Smooth muscle cell (in vitro differentiated cells): ENCODE measurements at regions not wholly inside any gene's neighbourhood (a gene's known extent, or its start where the extent isn't known, plus 50 kb on each side); places are given as distances from the start of the nearest gene placed in this dataset.

Source experiments
- DNase-seq: peaks from one replicate; lab custom pipeline; 2025; ENCODE audit not compliant: unreplicated experiment; lab: John Stamatoyannopoulos, UW
- H2AFZ ChIP-seq: fragments of 200-600 bp; sonication (generic); 2 replicates; pipeline ENCODE4 v1.6.0; 2016; ENCODE audit warnings: antibody characterized with exemption, low read depth, mild to moderate bottlenecking
- H3F3A ChIP-seq: fragments of 200-600 bp; sonication (generic); 2 replicates; pipeline ENCODE4 v1.6.0; 2017; ENCODE audit warnings: antibody characterized with exemption, low read depth
- H3K27ac ChIP-seq: fragments of 200-600 bp; sonication (generic); 2 replicates; pipeline ENCODE4 v1.5.1; 2016; ENCODE audit warnings: low read depth, mild to moderate bottlenecking
- H3K27me3 ChIP-seq: fragments of 200-600 bp; sonication (generic); 2 replicates; pipeline ENCODE4 v1.6.1; 2016; ENCODE audit warnings: low read depth, mild to moderate bottlenecking
- H3K36me3 ChIP-seq: fragments of 200-600 bp; sonication (generic); 2 replicates; pipeline ENCODE4 v1.5.1; 2016; ENCODE audit warnings: low read depth
- H3K4me1 ChIP-seq: fragments of 200-600 bp; sonication (generic); 2 replicates; pipeline ENCODE4 v1.5.1; 2016; ENCODE audit warnings: low read depth
- H3K4me2 ChIP-seq: fragments of 200-600 bp; sonication (generic); 2 replicates; pipeline ENCODE4 v1.6.0; 2016; ENCODE audit warnings: mild to moderate bottlenecking
- H3K4me3 ChIP-seq: fragments of 200-600 bp; sonication (generic); 2 replicates; pipeline ENCODE4 v1.5.1; 2016; ENCODE audit warnings: mild to moderate bottlenecking
- H3K79me2 ChIP-seq: fragments of 200-600 bp; sonication (generic); 2 replicates; pipeline ENCODE4 v1.6.0; 2016; ENCODE audit warnings: low read depth, mild to moderate bottlenecking
- H3K9ac ChIP-seq: fragments of 200-600 bp; sonication (generic); 2 replicates; pipeline ENCODE4 v1.6.0; 2016; ENCODE audit warnings: low read depth
- H3K9me3 ChIP-seq: fragments of 200-600 bp; sonication (generic); replicated peaks from 2 replicates; pipeline ENCODE4 v1.5.1; 2016; ENCODE audit warnings: low read depth
- H4K20me1 ChIP-seq: fragments of 200-600 bp; sonication (generic); 2 replicates; pipeline ENCODE4 v1.6.0; 2016; ENCODE audit warnings: low read depth
- CTCF ChIP-seq: fragments of 200-600 bp; sonication (generic); IDR thresholded peaks from 2 replicates; pipeline ENCODE4 v1.5.1; 2017; ENCODE audit warnings: borderline replicate concordance, mild to moderate bottlenecking, antibody characterized with exemption; ENCODE audit not compliant: insufficient read depth, poor library complexity, severe bottlenecking
- WGBS: methylation state at CpG from one replicate; pipeline ENCODE4 v1.1.7; 2016; ENCODE audit warnings: low lambda C conversion rate; 5-methylcytosine and 5-hydroxymethylcytosine counted together

DNA sequence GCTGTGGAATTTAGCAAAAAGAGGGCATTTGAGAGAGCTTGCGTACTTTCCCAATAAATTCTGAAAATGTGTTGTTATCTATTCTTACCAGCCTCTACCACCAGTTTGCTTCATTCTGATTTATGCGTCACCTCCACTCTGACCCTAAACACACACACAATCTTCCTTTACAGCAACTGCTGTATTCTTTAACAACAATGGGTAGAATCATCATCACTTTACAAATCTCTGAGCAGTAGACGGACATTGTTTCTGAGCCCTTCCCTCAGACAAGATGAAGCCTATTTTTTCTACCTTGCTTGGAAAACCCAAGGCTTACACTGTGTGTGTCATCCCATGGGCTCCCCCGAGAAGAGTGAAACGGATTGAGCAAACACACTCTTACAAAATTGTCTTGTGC, 83.1 kb upstream of the RASA1 start:
- Histone ChIP-seq H3K36me3 (no peaks in the 10 kb centered on the region), H3K79me2 (no peaks in the 10 kb centered on the region), H3K4me3 (no peak overlapping the region), H3F3A (no peaks in the 10 kb centered on the region), H3K27ac (no peak overlapping the region), H3K4me1 (no peaks in the 10 kb centered on the region), H3K4me2 (no peak overlapping the region), H3K27me3 (peaks cover 9% of the 10 kb centered on the region), H3K9ac (no peak overlapping the region), H2AFZ (no peak overlapping the region), H4K20me1 (no peaks in the 10 kb centered on the region), H3K9me3 (no peaks in the 10 kb centered on the region)
- 91% methylated on average over 5 of the region's 5 CpGs for WGBS
- no peak for DNase-seq
- no peak for TF ChIP-seq CTCF

GRCh38 chr5:87185838-87186237, 81.8 kb upstream of the RASA1 start:
- Histone ChIP-seq H3K9ac (no peak overlapping the region), H3K27me3 (peaks cover 9% of the 10 kb centered on the region), H3K4me2 (no peak overlapping the region), H3K27ac (no peak overlapping the region), H3K4me1 (no peaks in the 10 kb centered on the region), H3K9me3 (no peaks in the 10 kb centered on the region), H3K4me3 (no peak overlapping the region), H4K20me1 (no peaks in the 10 kb centered on the region), H3F3A (no peaks in the 10 kb centered on the region), H2AFZ (no peak overlapping the region), H3K79me2 (no peaks in the 10 kb centered on the region), H3K36me3 (no peaks in the 10 kb centered on the region)
- no peak for TF ChIP-seq CTCF
- WGBS: 86% methylated on average over 3 of the region's 3 CpGs
- DNase-seq: no peak

DNA sequence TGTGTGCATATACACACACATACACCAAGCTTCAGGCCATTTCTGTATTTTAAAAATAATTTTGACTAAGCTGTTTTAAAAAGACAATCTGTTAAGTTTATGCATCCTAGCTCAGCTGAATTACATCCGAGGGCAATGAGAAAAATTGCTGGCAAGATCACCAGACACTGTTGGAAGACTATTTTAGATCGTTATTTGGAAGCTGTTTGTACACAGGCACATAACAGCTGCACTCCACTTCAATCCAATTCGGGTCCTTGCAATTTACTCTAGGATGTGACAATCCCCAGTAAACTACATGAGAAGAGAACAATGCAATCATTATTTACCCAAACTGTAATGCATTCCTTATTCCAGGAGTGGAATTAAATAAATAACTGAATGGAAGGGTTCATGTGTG, 79.3 kb upstream of the RASA1 start:
- no peaks in the 10 kb centered on the region for H3K79me2 ChIP-seq
- no peak overlapping the region for H3K4me2 ChIP-seq
- no peak for DNase-seq
- H3K27me3 ChIP-seq: peaks cover 9% of the 10 kb centered on the region
- no peaks in the 10 kb centered on the region for H3K36me3 ChIP-seq
- WGBS: 88% methylated on average over 3 of the region's 3 CpGs
- no peak overlapping the region for H3K4me3 ChIP-seq
- TF ChIP-seq CTCF: no peak
- H2AFZ ChIP-seq: no peak overlapping the region
- no peaks in the 10 kb centered on the region for H4K20me1 ChIP-seq
- no peaks in the 10 kb centered on the region for H3K9me3 ChIP-seq
- H3K4me1 ChIP-seq: no peaks in the 10 kb centered on the region
- no peaks in the 10 kb centered on the region for H3F3A ChIP-seq
- H3K9ac ChIP-seq: no peak overlapping the region
- H3K27ac ChIP-seq: no peak overlapping the region

GRCh38 chr5:87190041-87190440, 77.6 kb upstream of the RASA1 start:
- no peaks in the 10 kb centered on the region for H4K20me1 ChIP-seq
- H3K36me3 ChIP-seq: no peaks in the 10 kb centered on the region
- no peak overlapping the region for H3K4me3 ChIP-seq
- H3K4me2 ChIP-seq: no peak overlapping the region
- no peak overlapping the region for H3K9ac ChIP-seq
- no peak overlapping the region for H3K27ac ChIP-seq
- H2AFZ ChIP-seq: no peak overlapping the region
- no peaks in the 10 kb centered on the region for H3K27me3 ChIP-seq
- H3K79me2 ChIP-seq: no peaks in the 10 kb centered on the region
- no peaks in the 10 kb centered on the region for H3F3A ChIP-seq
- no peaks in the 10 kb centered on the region for H3K9me3 ChIP-seq
- H3K4me1 ChIP-seq: no peaks in the 10 kb centered on the region
- no peak for TF ChIP-seq CTCF
- DNase-seq: no peak
